GM18867 (cell line): ENCODE measurements at regions not wholly inside any gene's neighbourhood (a gene's known extent, or its start where the extent isn't known, plus 50 kb on each side); places are given as distances from the start of the nearest gene placed in this dataset.

Experiments used
- ATAC-seq: cut with Tn5 transposase; IDR thresholded peaks from one replicate; pipeline ENCODE4 v1.9.1; 2021; ENCODE audit warnings: mild to moderate bottlenecking, moderate library complexity; ENCODE audit not compliant: unreplicated experiment

DNA sequence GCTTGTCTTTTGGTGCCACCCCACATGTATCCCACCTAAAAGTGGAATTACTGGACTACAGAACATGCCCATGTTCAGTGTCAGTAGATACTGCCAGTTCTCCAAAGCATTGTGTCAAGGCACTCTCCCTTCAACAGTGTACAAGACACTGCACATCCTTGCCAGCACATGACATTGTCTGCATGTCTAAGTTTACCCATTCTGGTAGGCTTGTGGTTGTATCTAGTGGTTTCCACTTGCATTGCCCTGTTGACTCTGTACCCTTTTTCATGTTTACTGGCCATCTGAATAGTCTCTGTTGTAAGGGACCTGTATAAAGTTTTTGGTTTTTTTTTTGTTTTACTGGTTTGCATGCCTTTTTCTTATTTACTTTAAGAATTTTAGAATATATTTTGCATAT, 222.4 kb upstream of the CNR1 start:
- ATAC-seq = no peak

DNA sequence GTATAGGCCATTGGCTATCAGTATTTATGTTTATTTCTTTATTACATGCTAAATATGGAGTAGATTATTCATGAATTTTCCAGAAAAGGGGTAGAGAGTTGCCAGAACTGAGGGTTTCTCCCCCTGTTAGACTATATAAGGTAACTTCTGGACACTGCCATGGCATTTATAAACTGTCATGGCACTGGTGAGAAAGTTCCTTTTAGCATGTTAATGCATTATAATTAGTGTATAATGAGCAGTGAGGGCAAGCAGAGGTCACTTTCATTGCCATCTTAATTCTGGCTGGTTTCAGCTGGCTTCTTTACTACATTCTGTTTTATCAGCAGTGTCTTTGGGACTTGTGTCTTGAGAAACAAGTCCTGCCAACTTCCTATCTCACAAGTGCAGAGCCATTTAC, 220.0 kb upstream of the CNR1 start:
- ATAC-seq = no peak

DNA sequence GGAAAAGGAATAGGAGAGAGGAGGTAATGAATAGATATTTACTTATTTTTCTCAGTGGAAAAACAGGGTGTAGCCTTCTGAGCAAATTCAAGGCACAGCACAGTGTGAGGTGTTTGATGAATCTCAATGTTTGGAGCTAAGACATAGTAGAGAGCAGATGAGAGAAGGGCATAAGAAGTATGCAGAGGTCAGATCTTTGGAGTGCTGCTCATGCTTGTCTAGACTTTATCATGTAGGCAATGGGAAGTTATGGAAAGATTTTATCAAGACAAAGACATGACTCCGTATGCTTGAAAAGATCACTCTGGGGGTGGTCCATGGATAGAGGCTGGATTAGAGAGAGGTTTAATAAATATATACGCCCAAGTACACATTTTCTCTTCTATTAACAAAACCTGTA, 217.0 kb upstream of the CNR1 start:
- ATAC-seq = no peak

DNA sequence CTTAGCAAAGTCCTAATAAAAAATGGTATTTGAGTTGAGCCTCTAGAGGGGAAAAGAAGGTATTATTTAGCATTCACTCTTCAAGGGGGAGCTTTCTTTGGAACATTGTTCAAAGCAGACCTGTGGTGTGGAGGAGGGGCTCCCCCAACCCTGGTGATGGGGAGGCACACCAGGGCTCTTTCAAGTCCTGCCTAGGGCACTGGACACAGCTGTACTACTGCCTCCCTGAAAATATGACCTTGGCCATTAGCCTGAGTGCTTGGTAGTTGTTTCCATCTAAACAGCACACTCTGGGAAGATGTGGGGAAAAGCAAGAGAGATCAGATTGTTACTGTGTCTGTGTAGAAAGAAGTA, 215.1 kb upstream of the CNR1 start:
- no peak for ATAC-seq

DNA sequence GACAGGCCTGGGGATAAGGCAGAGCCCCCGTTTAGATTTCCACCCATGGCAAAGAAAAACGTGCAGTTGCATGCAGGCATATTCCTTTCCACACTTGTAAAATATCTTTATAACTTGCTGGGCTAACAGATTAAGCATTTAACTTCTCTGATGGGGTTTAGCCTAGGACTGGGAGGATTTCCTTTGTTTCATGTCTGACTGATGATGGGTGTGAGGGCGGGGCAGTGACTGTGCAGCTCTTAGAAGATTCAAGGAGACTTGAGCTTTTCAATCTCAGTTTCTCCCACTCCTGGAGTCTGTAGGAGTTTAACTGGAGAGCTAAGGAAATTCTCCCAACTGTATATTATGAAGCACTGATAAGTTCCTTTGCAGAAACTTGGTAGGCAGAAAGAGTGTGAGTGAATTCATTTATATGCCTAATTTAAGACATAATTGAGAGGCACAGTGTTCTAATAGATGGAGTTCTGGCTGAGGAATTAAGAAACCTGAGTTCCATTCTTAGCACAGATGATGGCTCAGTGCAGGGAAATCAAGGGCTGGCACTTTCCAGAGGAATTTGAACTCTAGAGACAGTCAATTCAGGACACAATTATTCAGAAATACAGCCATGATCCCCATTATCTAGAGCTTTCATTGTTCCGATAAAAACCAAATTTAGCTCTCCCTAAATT, 214.6 kb upstream of the CNR1 start:
- no peak for ATAC-seq

DNA sequence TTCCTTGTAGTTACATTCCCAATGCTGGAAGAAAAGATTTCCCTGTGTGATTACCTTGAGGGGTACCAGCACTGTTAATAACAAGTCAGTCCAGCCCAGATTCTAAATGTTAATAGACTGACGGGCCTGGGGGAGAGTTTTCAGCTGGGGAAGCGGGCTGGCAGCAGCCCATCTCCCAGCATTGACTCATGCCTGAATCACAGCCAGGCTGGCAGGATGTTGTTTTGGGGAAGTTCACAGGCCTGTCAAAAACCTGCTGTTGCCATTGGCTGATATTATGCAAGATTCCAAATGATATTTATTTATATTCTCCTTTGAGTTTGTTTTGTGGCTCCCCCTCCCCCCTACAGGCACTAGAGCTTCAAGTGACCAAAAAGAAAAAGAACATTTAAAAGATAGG, 213.9 kb upstream of the CNR1 start:
- ATAC-seq = no peak

DNA sequence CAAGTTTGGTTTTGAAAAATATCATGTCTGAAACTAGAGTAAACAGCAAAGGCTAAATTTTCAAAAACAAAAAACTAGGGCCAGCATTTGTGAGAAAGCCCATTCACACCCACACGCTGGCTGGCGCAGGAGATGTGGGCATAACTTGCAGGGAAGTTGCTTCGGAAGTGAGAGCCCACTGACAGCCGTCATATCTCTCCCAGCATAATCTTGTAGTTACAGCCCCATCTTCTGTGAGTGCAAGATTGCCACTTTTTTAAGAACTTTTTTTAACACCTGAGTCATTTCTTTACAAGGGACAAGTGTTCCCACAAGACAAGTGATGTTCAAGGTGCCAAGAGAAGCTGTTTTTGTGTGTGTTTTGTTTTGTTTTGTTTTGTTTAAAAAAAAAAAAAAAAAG, 212.5 kb upstream of the CNR1 start:
- no peak for ATAC-seq

DNA sequence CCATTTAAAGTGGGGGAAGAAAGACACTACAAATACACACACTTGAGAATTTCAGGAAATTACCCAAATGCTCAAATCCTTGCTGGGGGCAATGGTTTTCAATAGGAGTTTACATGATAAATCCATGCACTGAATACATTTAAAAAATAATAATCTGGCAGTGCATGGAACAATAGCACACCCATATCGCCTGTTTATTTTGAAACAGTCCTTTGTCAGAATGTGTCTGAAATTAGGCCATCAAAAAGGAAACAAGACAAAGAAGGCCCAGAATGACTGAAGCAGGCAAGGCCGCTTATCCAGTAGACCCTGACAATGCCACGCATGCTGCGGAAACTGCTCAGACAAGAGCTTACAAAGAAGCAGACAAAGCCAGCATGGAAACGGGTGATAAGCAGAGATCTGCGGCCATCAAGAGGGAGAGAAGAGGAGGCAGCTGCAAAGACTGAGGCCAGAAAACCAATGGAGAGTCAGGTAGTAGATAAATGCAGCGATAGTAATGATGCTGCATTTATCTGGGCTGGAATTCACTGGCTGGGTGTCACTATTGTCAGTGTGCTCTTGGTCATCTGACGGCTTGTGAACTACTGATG, 211.9 kb upstream of the CNR1 start:
- no peak for ATAC-seq

DNA sequence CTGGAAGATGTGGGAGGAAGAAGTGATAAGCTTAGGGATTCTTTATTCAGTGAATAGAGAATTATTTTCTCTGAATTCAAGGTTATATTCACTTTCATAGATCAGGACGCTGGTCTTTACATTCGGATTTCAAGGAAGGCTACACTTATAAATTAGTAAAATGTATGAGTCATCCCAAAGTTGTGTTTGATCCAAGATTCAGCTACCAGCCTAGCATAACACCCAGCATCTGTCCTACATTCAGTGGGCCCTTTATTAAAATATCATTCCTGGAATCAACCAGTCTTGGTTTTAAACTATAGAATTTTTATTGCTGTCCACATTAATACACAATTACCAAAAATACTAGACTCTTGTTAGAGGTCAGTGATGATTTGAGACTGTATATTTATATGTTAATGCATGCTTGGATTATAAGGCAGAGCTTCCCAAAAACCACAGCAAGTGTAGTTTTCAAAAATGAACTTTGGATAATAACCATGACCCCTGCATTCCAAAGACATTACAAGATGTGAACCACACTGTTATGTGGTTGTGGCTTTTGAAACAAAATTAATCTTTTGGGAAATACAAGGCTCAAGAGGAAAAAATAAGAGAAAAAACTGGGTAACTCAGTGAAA, 210.7 kb upstream of the CNR1 start:
- no peak for ATAC-seq

DNA sequence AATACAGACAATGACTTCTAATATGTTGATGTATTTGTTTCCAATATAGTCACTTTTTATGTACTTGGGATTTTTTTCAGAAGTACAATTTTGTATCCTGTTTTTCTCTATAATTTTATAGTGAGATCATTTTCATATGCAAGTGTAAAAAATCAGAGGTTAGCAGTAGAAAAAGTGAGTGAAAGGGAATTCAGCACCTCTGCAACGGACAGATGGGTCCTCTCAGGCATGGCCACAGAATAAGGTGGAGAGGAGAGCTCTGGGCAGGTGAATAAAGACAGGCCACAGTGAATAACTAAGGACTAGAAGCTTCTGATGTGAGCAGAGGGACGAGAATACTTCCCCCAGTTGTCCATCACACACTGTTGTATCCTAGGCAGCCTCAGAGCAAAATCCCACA, 210.1 kb upstream of the CNR1 start:
- ATAC-seq = no peak

DNA sequence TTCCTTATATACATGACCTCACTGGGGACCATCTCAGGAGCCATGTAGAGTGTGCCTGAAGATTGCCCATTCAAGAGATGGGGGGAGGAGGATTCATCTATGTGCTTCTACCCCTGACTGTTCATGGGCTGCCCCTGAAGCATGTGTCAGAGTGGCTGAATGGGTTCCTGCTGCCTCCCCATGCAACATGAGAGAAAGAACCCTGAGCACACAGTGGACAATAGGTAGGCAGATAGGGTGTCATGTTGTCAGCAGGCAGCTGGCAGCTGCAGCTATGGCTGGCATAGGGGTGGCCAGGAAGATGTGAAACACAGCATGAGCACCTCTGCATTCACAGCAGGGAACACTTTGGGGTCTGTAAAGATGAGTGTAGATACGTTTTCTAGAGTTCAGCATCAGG, 208.4 kb upstream of the CNR1 start:
- no peak for ATAC-seq

DNA sequence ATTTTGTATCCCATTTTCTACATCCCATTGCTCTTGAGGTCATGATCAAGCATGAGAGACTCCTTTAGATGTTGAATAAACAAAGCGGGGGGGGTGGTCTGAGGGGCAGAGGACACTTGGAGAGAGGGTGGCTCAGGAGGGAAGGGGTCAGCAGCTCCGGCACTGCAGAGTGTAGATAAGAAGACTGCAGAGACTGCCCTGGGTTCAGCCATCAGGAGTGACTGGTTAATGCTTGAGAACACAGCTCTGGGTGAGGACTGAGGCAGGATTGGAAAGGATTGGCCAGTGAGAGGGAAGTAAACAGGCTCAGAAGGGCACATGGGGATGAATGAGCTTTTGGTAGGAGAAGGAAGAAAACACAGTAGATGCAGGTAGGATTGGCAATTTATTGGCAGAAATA, 205.3 kb upstream of the CNR1 start:
- ATAC-seq = no peak

DNA sequence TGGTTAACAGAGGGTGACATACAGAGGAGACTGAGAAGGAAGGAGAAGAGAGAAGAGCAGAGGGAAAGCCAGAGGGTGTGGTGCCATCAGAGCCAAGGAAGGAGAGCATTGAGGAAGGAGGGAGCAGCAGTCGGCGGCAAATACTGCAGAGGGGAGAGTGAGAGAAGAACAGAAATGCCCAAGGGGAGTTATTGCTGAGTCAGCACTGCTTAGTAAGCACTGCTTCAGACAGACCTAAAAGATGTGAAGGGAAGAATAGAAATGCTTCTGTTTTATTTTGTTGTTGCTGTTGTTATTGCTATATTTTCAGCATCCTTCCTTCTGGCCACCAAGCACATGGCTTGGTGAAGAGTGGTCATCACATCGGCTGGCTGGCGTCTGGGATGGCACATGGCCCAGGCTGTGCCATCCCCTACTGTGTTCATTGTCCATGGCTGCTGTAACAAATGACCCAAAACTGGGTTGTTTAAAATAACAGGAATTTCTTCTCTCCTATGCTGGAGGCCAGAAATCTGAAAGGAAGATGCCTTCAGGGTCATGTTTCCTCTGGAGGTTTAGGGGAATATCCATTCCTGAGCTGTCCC, 204.1 kb upstream of the CNR1 start:
- no peak for ATAC-seq

DNA sequence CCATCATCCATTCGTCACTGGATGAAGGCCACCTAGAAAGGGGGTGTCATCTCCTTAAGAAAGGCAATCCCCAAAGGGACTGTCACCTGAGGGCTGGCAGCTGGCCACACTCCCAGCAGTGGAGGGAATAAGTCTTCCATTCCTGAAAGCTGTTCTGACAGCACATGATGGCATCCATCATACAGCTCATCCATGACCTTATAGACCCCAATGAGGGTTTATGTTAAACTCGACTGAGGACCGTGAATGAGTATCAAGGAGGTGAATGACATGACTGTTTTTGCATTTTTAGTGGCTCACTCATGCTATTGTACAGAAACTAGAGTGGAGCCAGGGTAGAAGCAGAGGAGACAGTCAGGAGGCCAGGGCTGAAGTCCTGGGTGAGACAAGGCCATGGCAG, 203.1 kb upstream of the CNR1 start:
- ATAC-seq = no peak

DNA sequence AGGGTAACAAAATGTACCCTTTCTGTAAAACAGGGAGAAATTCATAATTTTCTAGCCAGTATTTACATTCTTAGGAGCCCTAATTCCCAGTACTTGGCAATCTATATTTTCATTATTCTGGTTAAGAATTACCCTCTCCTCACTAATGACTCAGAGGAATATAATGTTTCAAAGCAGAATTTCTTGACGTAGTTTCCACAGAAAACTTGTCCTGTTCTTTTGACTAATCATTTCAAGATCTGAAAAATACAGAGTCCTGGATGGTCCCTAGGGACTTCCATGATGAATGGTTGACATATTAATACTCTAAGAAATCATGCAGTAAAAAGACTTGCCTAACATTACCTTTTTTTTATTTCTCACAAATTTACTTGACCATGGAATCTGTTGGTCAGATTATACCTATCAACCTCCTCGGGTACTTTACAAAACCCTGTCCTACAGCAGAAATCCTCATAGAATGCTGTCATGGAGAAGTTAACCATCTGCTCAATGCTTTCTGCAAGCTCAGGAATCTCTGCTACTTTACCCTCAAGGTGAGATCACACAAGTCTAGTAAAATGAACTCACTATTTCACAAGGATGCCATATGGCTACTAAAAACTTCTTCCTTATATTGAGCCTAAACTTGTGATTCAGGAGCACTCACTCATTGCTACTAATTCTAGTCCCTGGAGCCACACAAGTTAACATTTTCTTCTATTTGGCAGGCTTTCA, 202.1 kb upstream of the CNR1 start:
- ATAC-seq = no peak

DNA sequence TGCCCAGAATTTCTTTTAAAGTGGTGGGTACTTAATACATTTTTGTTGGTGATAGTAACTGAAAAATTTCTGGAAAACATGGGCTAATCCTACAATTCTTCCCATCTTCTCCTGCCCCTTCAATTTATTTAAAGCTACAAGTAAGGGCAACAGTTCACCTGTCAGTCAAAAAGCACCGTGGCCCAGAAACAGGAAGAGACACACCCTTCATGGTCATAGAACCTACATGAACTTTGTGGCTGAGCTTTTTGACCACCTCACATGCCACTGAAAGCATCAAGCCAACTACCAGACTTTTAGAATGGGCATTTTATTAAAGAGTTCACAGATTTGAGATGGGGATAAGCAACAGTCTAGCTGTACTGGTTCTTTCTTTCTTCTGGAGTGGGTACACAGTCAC, 201.1 kb upstream of the CNR1 start:
- no peak for ATAC-seq

DNA sequence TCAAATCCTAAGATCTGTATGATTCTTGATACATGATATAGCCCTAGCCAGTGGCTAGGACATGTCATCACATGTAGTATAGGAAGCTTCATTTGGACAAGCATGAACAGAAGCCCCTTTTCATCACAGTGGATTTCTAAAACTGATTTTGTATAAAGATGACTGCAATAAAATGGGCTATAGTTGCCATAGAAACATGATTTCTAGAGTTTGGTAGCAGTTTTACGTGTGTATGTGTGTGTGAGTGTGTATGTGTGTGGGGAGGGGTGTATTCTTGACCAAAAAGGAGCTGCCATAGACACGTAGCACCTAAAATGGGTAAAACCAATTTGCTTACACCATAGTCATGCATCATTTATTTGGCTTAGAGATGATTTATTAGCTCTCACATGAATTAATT, 200.5 kb upstream of the CNR1 start:
- no peak for ATAC-seq

DNA sequence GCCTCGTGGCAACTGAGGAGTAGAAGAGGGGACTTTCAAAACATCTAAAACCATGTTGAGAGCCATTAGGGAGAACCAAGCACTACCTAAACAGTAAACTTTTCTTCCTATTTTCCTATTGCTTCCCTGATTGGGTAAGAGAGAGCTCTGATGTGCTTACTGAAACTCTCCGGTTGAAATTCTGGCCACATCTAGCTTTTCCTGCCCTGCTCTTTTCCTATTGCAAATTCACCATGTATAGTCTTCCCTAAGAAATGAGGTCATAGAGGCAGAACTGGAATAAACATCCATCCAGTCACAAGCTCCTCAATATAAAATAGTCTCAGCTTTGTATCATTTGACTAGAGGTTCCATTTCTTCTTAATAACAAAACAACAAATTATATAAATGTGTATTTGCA, 199.5 kb upstream of the CNR1 start:
- no peak for ATAC-seq

DNA sequence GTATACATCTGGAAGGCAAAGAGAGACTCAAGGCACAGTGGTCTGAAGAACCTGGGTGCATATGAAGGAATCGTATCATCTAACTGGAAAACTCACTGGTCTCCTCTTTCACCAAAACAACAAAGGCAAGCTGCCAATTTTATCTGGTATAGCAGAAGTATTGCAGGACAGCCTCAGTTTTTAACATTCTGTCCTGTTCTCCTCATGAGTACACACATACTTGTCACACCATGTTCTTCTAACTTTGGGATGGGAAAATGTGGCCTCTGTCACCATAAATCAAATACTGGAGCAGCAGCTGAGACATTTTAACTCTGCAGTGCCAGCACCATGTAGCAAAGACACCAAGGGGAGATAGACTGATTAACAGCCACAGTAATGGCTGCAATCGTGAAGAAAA, 199.1 kb upstream of the CNR1 start:
- ATAC-seq = no peak

DNA sequence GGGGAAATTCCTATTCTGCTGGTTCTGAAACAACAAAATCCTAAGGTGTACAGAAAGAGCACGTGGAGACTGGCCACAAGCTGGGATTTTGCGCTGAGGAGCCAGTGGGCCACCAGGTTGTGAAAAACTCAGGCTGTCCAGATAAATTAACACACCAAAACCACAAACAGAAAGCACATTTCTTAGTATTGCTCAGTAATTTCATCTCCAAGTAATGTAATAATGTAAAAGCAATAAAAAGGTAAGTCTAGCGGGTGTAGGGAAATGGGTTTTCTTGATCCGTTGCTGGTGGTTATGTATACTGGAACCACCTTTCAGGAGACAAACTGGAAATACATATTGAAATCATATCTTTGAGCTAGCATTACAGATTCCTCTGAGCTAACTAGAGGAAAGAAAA, 195.6 kb upstream of the CNR1 start:
- ATAC-seq = no peak

DNA sequence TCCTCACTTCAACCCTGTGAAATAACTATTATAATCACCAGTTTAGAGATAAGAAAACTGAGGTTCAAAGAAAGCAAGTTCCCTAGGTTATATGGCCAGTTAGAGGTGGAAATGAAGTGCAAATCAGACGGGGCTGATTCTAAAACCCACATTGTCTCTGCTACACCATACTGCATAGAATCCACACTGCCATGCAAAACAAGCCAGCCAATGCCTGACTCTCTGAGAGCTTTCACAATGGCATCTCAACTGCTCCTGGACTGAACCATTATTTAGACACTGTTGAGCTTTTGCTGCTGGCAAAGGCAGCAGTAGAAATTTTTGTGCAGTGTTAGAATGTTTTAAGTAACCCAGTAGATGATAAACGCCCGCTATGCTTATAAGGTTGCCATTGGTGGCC, 195.2 kb upstream of the CNR1 start:
- ATAC-seq = no peak
